Psoas muscle (tissue), 7 donors: ENCODE measurements at regions not wholly inside any gene's neighbourhood (a gene's known extent, or its start where the extent isn't known, plus 50 kb on each side); places are given as distances from the start of the nearest gene placed in this dataset.
"Not testable (repeated sequence)": the region's sequence is repeated elsewhere in the genome, so short reads cannot be mapped to it uniquely, and the experiment has no call there.

Experiments
- ATAC-seq, 4 donors: fragments of 200-7000 bp; cut with Tn5 transposase; one replicate each; pipeline ENCODE4 v1.9.1; 2020; ENCODE audit warnings: moderate library complexity in 3 of 4, mild to moderate bottlenecking in 2 of 4
- DNase-seq, 2 donors: peaks; one replicate each; pipeline ENCODE4 v3.0.0-alpha.2; 2020
- H3K27ac ChIP-seq: fragments of 200-600 bp; one replicate; pipeline ENCODE4 v1.8.0; 2022
- H3K27me3 ChIP-seq, 3 donors: fragments of 200-600 bp in 1 of 3; one replicate each; pipeline versions ENCODE4 v1.6.1 to v1.8.0; 2013 to 2022; ENCODE audit warnings: low read length in 2 of 3, mild to moderate bottlenecking in 2 of 3, moderate library complexity in 1 of 3; ENCODE audit not compliant: insufficient read depth in 3 of 3
- H3K36me3 ChIP-seq, 2 donors: fragments of 200-600 bp in 1 of 2; one replicate each; pipeline versions ENCODE4 v1.6.1 to v1.8.0; 2013 to 2022; ENCODE audit warnings: low read depth in 1 of 2, mild to moderate bottlenecking in 1 of 2, moderate library complexity in 1 of 2; ENCODE audit not compliant: insufficient read depth in 1 of 2
- H3K4me1 ChIP-seq: fragments of 200-600 bp; one replicate; pipeline ENCODE4 v1.8.0; 2022
- H3K4me3 ChIP-seq: fragments of 200-600 bp; one replicate; pipeline ENCODE4 v1.8.0; 2022; ENCODE audit warnings: mild to moderate bottlenecking
- H3K9me3 ChIP-seq: fragments of 200-600 bp; one replicate; pipeline ENCODE4 v1.8.0; 2022
- WGBS, 3 donors: extraction: QIAGEN DNeasy Blood & Tissue Kit; methylation state at CpG; one replicate each; pipeline versions ENCODE4 v1.1.6 to v1.1.7; 2013; 5-methylcytosine and 5-hydroxymethylcytosine counted together
- intact Hi-C, 2 donors: fragments of 100-400 bp; cut with DNase I; formaldehyde crosslinking; loops; one replicate each; pipeline versions ENCODE4 v1.11.0 to v1.14.2; 2022
- TF ChIP-seq, protein P1 (sequence below): fragments of 200-600 bp; IDR thresholded peaks from one replicate; pipeline ENCODE4 v1.8.0; 2022; ENCODE audit warnings: antibody characterized with exemption
- donor health status: healthy with polysubstance abuse.
- donor health status: DM: no; HTN: no; CAD: no; lungs with moderate emphysema.
- donor health status: Bipolar disorder and iron deficiency.
- donor health status: healthy.
- donor health status: DM: yes; HTN: yes; CAD: no.
- donor health status: DM: no; HTN: no; CAD: no.
- donor health status: DM: yes; HTN: yes; CAD: no.

DNA sequence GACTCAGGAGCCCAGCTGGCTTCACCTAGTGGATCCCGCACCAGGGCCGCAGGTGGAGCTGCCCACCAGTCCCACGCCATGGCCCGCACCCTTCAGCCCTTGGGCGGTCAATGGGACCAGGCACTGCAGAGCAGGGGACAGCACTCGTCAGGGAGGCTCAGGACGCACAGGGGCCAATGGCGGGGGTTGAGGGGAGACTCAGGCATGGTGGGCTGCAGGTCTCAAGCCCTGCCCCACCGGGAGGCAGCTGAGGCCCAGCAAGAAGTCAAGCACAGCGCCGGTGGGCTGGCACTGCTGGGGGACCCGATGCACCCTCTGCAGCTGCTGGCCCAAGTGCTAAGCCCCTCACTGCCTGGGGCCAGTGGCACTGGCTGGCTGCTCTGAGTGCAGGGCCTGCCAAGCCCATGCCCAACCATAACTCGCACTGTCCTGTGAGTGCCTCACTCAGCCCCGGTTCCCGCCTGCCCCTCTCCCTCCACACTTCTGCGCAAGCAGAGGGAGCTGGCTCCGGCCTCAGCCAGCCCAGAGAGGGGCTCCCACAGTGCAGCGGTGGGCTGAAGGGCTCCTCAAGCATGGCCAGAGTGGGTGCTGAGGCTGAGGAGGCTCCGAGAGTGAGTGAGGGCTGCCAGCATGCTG is 111.7 kb upstream of the PGR start:
- WGBS, 3 donors = 88 to 95% (median 91%) methylated on average over 19 of the region's 19 CpGs
- DNase-seq = no peak
- Histone ChIP-seq H3K4me1 (no peaks in the 10 kb centered on the region), H3K4me3 (no peak overlapping the region), H3K36me3 (no peaks in the 10 kb centered on the region), H3K27me3 (no peaks in the 10 kb centered on the region), H3K27ac (no peak overlapping the region), H3K9me3 (no peaks in the 10 kb centered on the region)
- no peak for ATAC-seq
- intact Hi-C loops = no loop called here
- TF ChIP-seq, protein P1, sequence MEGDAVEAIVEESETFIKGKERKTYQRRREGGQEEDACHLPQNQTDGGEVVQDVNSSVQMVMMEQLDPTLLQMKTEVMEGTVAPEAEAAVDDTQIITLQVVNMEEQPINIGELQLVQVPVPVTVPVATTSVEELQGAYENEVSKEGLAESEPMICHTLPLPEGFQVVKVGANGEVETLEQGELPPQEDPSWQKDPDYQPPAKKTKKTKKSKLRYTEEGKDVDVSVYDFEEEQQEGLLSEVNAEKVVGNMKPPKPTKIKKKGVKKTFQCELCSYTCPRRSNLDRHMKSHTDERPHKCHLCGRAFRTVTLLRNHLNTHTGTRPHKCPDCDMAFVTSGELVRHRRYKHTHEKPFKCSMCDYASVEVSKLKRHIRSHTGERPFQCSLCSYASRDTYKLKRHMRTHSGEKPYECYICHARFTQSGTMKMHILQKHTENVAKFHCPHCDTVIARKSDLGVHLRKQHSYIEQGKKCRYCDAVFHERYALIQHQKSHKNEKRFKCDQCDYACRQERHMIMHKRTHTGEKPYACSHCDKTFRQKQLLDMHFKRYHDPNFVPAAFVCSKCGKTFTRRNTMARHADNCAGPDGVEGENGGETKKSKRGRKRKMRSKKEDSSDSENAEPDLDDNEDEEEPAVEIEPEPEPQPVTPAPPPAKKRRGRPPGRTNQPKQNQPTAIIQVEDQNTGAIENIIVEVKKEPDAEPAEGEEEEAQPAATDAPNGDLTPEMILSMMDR = no peak

DNA sequence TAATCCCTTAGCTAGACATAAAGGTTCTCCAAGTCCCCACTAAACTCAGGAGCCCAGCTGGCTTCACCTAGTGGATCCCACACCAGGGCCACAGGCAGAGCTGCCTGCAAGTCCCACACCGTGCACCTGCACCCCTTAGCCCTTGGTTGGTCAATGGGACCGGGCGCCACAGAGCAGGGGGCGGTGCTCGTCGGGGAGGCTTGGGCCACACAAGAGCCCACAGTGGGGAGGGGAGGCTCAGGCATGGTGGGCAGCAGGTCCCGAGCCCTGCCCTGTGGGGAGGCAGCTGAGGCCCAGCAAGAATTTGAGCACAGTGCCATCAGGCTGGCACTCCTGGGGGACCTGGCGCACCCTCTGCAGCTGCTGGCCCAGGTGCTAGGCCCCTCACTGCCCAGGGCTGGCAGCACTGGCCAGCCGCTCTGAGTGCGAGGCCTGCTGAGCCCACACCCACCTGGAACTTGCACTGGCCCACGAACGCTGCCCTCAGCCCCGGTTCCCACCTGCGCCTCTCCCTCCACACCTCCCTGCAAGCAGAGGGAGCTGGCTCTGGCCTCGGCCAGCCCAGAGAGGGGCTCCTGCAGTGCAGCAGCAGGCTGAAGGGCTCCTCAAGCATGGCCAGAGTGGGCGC is 101.7 kb upstream of the PGR start:
- intact Hi-C loops, H3K36me3 ChIP-seq, H3K9me3 ChIP-seq, H3K4me1 ChIP-seq, H3K27me3 ChIP-seq, ATAC-seq, DNase-seq, H3K27ac ChIP-seq, H3K4me3 ChIP-seq: not testable (repeated sequence)
- WGBS, 3 donors = 86 to 93% (median 91%) methylated on average over 15 to 16 of the region's 16 CpGs

DNA sequence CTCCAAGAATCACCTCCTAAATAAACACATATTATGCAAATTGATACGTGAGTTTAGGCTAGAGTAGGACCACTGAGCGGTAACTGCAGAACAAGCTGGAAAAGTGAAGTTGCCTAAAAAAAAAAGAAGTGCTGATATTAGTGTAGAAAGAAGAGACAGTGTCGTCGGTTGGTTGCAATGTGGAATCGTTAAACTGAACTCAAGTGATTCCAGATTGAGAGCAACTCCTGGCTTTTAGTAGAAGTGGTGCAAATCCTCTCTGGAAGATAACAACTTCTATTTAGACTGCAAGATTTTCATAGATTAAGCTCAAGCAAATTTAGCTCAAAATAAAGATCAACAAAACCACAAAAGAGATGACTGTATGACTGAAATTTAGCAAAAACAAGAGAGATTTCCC is 97.0 kb upstream of the PGR start:
- 68 to 83% (median 73%) methylated on average over 5 of the region's 5 CpGs for WGBS, 3 donors
- intact Hi-C loops = no loop called here
- H3K36me3 ChIP-seq = no peaks in the 10 kb centered on the region
- TF ChIP-seq, protein P1 = no peak
- H3K9me3 ChIP-seq = peaks cover 9% of the 10 kb centered on the region
- H3K4me3 ChIP-seq = no peak overlapping the region
- H3K27me3 ChIP-seq = no peaks in the 10 kb centered on the region
- no peaks in the 10 kb centered on the region for H3K4me1 ChIP-seq
- ATAC-seq (no peak), DNase-seq (no peak)
- H3K27ac ChIP-seq = no peak overlapping the region

DNA sequence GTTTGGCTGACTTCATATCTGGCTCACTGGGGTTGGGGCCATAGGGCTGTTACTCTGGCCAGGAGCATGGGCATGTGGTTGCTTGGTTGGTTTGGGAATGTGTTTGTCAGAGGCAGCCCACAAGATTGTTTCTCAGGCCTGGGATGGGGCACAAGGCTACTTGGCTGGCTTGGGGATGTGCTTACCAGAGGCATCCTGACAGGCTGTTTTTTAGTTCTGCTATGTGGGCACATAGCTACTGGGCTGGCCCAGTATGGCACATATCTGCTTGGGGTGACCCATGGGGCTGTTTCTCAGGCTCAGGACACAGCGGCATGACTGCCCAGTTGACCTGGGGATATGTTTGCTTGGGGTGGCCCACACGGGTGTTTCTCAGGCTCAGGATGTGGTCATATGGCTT is 94.6 kb upstream of the PGR start:
- H3K36me3 ChIP-seq = no peaks in the 10 kb centered on the region
- 63 to 72% (median 63%) methylated on average over 2 of the region's 2 CpGs for WGBS, 3 donors
- H3K27ac ChIP-seq = no peak overlapping the region
- no peak overlapping the region for H3K4me3 ChIP-seq
- intact Hi-C loops = no loop called here
- TF ChIP-seq, protein P1 = no peak
- H3K27me3 ChIP-seq = no peaks in the 10 kb centered on the region
- ATAC-seq (no peak), DNase-seq (no peak)
- H3K4me1 ChIP-seq = no peaks in the 10 kb centered on the region
- H3K9me3 ChIP-seq = peaks cover 5% of the 10 kb centered on the region

DNA sequence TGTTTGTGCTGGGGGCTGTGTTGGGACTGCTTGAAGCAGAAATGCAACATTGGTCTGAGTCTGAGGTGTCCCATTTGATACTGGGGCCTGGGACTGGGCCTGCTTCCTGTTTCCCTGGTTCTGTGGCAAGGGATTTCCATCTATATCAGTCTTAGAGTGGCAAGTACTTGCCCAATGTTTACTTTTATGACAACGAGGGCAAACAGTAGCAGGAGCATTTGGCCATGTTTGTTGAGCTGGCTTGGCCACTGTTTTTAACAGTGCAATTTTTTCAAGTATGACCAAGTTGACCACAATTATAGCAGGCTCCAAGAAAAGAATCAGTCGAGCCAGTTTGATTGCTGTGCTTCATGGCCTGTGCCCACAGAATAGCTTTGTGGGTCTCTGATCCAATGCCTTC is 88.5 kb upstream of the PGR start:
- H3K9me3 ChIP-seq, H3K4me3 ChIP-seq, H3K36me3 ChIP-seq, H3K27ac ChIP-seq, ATAC-seq, intact Hi-C loops, H3K27me3 ChIP-seq, DNase-seq, H3K4me1 ChIP-seq: not testable (repeated sequence)
- WGBS, 3 donors = 53 to 64% (median 61%) methylated on average over 2 of the region's 2 CpGs

DNA sequence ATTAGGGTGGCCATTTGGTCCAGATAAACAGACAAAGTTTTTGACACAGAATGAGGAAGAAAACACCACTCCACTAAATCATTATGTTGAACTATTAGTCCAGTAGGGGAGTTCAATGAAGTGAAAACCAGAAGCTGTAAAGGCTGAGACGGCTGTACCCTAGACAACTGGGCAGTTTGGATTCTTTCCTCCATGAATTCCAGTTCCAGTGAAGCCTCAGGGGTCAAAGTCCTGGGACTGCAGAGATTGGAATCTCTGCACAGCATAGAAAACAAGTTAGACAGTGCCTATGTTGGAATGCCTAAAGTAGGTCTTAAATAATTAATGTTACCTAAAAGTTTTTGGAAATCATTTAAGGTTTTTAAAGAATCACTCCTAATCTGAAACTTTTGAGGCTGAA is 86.5 kb upstream of the PGR start:
- H3K27ac ChIP-seq, H3K9me3 ChIP-seq, DNase-seq, H3K36me3 ChIP-seq, H3K27me3 ChIP-seq, H3K4me1 ChIP-seq, ATAC-seq, H3K4me3 ChIP-seq, intact Hi-C loops: not testable (repeated sequence)
- 50 to 59% (median 50%) methylated on average over 1 of the region's 1 CpG for whole genome bisulfite sequencing, 3 donors
